Choroid plexus epithelial cell (primary cell): ENCODE measurements at regions not wholly inside any gene's neighbourhood (a gene's known extent, or its start where the extent isn't known, plus 50 kb on each side); places are given as distances from the start of the nearest gene placed in this dataset.

Source experiments
- DNase-seq: peaks from one replicate; pipeline ENCODE4 v3.0.0-alpha.2; 2010; ENCODE audit warnings: low read depth
- H3K4me3 ChIP-seq: 2 replicates; pipeline ENCODE4 v1.5.1; 2011; ENCODE audit warnings: low read depth, mild to moderate bottlenecking, control low read depth, low read length, moderate library complexity
- TF ChIP-seq, protein P1 (sequence below): conservative IDR thresholded peaks from 2 replicates; pipeline ENCODE4 v1.5.1; 2011; ENCODE audit warnings: low read depth, mild to moderate bottlenecking, control low read depth, inconsistent platforms, low read length, moderate library complexity

GRCh38 chr1:218823291-218823900, 350.3 kb upstream of the LYPLAL1 start:
- DNase-seq, result peak; percentile 97
- TF ChIP-seq, protein P1, sequence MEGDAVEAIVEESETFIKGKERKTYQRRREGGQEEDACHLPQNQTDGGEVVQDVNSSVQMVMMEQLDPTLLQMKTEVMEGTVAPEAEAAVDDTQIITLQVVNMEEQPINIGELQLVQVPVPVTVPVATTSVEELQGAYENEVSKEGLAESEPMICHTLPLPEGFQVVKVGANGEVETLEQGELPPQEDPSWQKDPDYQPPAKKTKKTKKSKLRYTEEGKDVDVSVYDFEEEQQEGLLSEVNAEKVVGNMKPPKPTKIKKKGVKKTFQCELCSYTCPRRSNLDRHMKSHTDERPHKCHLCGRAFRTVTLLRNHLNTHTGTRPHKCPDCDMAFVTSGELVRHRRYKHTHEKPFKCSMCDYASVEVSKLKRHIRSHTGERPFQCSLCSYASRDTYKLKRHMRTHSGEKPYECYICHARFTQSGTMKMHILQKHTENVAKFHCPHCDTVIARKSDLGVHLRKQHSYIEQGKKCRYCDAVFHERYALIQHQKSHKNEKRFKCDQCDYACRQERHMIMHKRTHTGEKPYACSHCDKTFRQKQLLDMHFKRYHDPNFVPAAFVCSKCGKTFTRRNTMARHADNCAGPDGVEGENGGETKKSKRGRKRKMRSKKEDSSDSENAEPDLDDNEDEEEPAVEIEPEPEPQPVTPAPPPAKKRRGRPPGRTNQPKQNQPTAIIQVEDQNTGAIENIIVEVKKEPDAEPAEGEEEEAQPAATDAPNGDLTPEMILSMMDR, result no peak
- no peak overlapping the region for H3K4me3 ChIP-seq

DNA sequence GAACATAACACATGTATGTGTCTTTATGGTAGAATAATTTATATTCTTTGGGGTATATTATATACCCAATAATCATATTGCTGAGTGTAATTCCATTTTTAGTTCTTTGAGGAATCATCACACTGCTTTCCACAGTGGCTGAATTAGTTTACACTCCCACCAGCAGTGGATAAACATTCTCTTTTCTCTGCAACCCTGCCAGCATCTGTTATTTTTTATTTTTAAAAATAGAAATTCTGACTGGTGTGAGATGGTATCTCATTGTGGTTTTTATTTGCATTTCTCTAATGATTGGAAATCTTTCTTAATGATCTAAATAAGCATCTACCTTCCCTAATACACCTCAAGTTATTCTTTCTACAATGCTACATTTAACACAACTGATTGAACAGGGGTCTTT, 346.2 kb upstream of the LYPLAL1 start:
- H3K4me3 ChIP-seq, result no peak overlapping the region
- DNase-seq, result no peak
- TF ChIP-seq, protein P1, result no peak

DNA sequence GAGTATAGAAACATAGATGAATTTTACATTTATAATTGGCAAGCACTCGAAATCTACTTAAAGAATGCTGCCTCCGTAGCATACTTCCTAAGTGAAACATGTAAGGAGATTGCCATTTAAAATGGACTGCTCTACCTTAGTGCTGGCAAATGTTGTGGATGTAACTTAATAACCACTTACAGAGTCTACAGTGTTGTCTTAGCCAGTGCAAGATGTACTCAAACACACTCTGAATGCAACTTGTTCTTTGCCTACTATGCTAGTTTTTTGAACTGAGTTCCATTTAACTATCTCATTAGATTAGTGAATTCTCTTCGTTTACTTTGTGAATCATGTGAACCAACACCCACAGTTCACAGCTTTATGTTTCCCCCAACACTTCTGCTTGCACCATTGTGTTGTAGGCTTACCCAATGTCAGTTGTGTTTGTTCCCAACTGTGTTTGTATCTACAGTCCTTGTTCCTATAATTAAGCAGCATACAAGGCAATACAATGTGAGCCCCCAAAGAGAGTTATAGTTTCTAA, 345.5 kb upstream of the LYPLAL1 start:
- H3K4me3 ChIP-seq, result no peak overlapping the region
- DNase-seq, result no peak
- TF ChIP-seq, protein P1, result no peak

- TF ChIP-seq, protein P1, result no peak
- H3K4me3 ChIP-seq, result no peak overlapping the region
- no peak for DNase-seq
Observed at GRCh38 chr1:218829097-218829496, 344.6 kb upstream of the LYPLAL1 start.

DNA sequence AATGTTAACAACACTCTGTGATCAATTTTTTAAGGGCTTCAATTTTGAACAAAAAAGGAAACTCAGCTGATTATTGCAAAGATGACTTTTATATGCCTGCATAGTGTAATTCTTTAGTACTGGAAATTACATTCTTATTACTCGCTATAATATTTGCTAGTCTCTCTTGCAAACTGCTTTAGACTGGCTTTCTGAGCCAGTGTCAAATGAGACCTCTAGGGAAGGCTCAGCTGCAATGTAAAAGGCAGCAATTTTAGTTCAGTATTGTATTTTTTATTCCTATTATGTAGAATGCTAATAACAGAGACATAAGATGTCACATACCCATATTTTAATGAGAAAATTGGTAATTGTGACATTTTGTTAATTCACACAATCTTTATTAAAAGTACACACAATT, 338.1 kb upstream of the LYPLAL1 start:
- H3K4me3 ChIP-seq, result no peak overlapping the region
- TF ChIP-seq, protein P1, result no peak
- no peak for DNase-seq

GRCh38 chr1:218836264-218836663, 337.4 kb upstream of the LYPLAL1 start:
- TF ChIP-seq, protein P1, result no peak
- no peak for DNase-seq

GRCh38 chr1:218837051-218837450, 336.6 kb upstream of the LYPLAL1 start:
- DNase-seq, result no peak
- no peak overlapping the region for H3K4me3 ChIP-seq
- TF ChIP-seq, protein P1, result no peak

More at GRCh38 chr1:218836264-218836663, 337.4 kb upstream of the LYPLAL1 start:
- H3K4me3 ChIP-seq, result no peak overlapping the region
